Natural killer cell (primary cell): ENCODE measurements at regions not wholly inside any gene's neighbourhood (a gene's known extent, or its start where the extent isn't known, plus 50 kb on each side); places are given as distances from the start of the nearest gene placed in this dataset.

Source experiments
- ATAC-seq, 3 donors: fragments of 150-1000 bp in 2 of 3; fragments of 200-7000 bp in 1 of 3; cut with Tn5 transposase; 1 replicate in 1 of 3; 2 replicates in 2 of 3; pipeline ENCODE4 v1.10.0; 2021; ENCODE audit warnings: mild to moderate bottlenecking in 2 of 3, moderate library complexity in 2 of 3
- DNase-seq, 2 donors: peaks; one replicate each; pipeline versions ENCODE4 v3.0.0 to v3.0.0-alpha.2; 2013 to 2021; ENCODE audit warnings: mixed read lengths in 1 of 2
- H3K27ac ChIP-seq: one replicate; pipeline ENCODE4 v1.5.1; 2013; ENCODE audit warnings: mild to moderate bottlenecking, low read length
- H3K27me3 ChIP-seq: one replicate; pipeline ENCODE4 v1.6.1; 2013; ENCODE audit warnings: low read length; ENCODE audit not compliant: control insufficient read depth, insufficient read depth
- H3K36me3 ChIP-seq: one replicate; pipeline ENCODE4 v1.6.1; 2013; ENCODE audit warnings: low read length; ENCODE audit not compliant: control insufficient read depth, insufficient read depth
- H3K4me1 ChIP-seq: one replicate; pipeline ENCODE4 v1.6.1; 2013; ENCODE audit warnings: low read length; ENCODE audit not compliant: control insufficient read depth, insufficient read depth
- H3K4me3 ChIP-seq: one replicate; pipeline ENCODE4 v1.5.1; 2013; ENCODE audit warnings: low read length
- H3K9me3 ChIP-seq: one replicate; pipeline ENCODE4 v1.6.1; 2013; ENCODE audit warnings: low read length; ENCODE audit not compliant: control insufficient read depth, insufficient read depth
- H3K27ac Mint-ChIP-seq, 2 donors: one replicate each; pipeline ENCODE4 v1.8.0; 2022; ENCODE audit warnings: mild to moderate bottlenecking in 2 of 2, mixed read lengths in 2 of 2, moderate library complexity in 1 of 2
- H3K27me3 Mint-ChIP-seq, 2 donors: one replicate each; pipeline ENCODE4 v1.8.0; 2022; ENCODE audit warnings: low read depth in 2 of 2, mixed read lengths in 2 of 2
- H3K36me3 Mint-ChIP-seq: one replicate; pipeline ENCODE4 v1.8.0; 2022; ENCODE audit warnings: mixed read lengths
- H3K4me1 Mint-ChIP-seq, 2 donors: one replicate each; pipeline ENCODE4 v1.8.0; 2022; ENCODE audit warnings: mixed read lengths in 2 of 2
- H3K4me3 Mint-ChIP-seq: one replicate; pipeline ENCODE4 v1.8.0; 2022; ENCODE audit warnings: mild to moderate bottlenecking, moderate library complexity, mixed read lengths
- H3K9me3 Mint-ChIP-seq, 2 donors: one replicate each; pipeline ENCODE4 v1.8.0; 2022; ENCODE audit warnings: mixed read lengths in 2 of 2
- WGBS: methylation state at CpG from one replicate; pipeline ENCODE4 v1.1.7; 2013; ENCODE audit warnings: missing lambda C conversion rate; ENCODE audit not compliant: insufficient coverage; 5-methylcytosine and 5-hydroxymethylcytosine counted together
- intact Hi-C: fragments of 100-400 bp; cut with micrococcal nuclease; formaldehyde crosslinking; loops from one replicate; pipeline ENCODE4 v1.14.2; 2022
- TF ChIP-seq, protein P1 (sequence below): fragments of 200-600 bp; IDR thresholded peaks from one replicate; pipeline ENCODE4 v1.8.0; 2022; ENCODE audit warnings: antibody characterized with exemption

DNA sequence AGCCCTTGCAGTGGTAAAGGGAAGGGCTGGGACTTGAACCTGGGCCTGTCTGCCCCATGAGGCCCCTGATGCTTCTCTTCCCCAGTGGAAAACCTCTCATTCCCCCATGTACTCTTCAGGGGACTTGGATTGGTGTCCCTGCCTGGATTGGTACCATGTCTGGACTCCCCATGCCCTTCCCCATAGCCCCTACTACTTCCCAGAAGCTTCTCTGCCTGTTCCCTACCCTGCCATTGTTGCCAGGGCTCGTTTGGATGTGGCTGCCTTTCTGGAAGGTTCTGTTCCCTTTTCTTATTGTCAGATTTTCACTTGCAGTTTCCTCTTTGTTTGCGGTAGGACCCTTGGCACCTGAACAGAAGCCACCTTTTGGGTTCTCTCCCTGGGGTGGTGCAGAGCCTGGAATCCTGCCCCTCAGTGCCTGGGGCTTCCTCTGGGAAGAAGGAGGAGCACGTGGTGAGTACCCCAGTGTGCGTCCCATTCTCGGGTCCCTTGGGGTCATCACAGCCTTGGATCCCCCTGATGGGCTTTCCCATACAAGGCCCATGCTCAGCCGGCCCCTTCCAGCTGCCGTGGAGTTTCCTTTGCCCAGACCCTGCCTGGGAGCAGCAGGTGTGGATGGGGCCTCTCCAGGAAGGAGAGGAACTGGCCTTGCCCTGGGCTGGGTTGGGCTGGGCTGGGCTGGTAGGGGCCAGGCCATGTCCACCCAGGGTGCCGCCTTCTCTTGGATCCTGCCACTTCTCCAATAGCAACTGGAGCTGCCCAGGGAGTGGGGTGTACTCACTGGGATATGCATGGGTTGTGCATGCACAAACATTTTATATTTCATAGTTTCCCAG, 281.1 kb downstream of the PTPRU start:
- no peak overlapping the region for H3K27ac Mint-ChIP-seq
- no peaks in the 10 kb centered on the region for H3K9me3 ChIP-seq
- H3K27ac ChIP-seq: no peak overlapping the region
- no peak overlapping the region for H3K4me3 Mint-ChIP-seq
- no peaks in the 10 kb centered on the region for H3K4me1 Mint-ChIP-seq
- ATAC-seq: no peak
- H3K36me3 Mint-ChIP-seq: no peaks in the 10 kb centered on the region
- peaks cover 0 to 12% of the 10 kb centered on the region in 2 donors for H3K27me3 Mint-ChIP-seq
- no peaks in the 10 kb centered on the region for H3K4me1 ChIP-seq
- TF ChIP-seq, protein P1, sequence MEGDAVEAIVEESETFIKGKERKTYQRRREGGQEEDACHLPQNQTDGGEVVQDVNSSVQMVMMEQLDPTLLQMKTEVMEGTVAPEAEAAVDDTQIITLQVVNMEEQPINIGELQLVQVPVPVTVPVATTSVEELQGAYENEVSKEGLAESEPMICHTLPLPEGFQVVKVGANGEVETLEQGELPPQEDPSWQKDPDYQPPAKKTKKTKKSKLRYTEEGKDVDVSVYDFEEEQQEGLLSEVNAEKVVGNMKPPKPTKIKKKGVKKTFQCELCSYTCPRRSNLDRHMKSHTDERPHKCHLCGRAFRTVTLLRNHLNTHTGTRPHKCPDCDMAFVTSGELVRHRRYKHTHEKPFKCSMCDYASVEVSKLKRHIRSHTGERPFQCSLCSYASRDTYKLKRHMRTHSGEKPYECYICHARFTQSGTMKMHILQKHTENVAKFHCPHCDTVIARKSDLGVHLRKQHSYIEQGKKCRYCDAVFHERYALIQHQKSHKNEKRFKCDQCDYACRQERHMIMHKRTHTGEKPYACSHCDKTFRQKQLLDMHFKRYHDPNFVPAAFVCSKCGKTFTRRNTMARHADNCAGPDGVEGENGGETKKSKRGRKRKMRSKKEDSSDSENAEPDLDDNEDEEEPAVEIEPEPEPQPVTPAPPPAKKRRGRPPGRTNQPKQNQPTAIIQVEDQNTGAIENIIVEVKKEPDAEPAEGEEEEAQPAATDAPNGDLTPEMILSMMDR: no peak
- 80% methylated on average over 8 of the region's 8 CpGs for WGBS
- intact Hi-C loops: no loop called here
- no peaks in the 10 kb centered on the region for H3K36me3 ChIP-seq
- no peaks in the 10 kb centered on the region for H3K9me3 Mint-ChIP-seq
- H3K4me3 ChIP-seq: no peak overlapping the region
- DNase-seq: no peak
- H3K27me3 ChIP-seq: no peaks in the 10 kb centered on the region

- WGBS: 77% methylated on average over 5 of the region's 5 CpGs
- no peaks in the 10 kb centered on the region for H3K9me3 Mint-ChIP-seq
- H3K4me3 Mint-ChIP-seq: no peak overlapping the region
- ATAC-seq (no peak), DNase-seq (no peak)
- Histone ChIP-seq H3K36me3 (no peaks in the 10 kb centered on the region), H3K4me1 (no peaks in the 10 kb centered on the region), H3K4me3 (no peak overlapping the region), H3K9me3 (no peaks in the 10 kb centered on the region), H3K27ac (no peak overlapping the region), H3K27me3 (no peaks in the 10 kb centered on the region)
- intact Hi-C loops: no loop called here
- TF ChIP-seq, protein P1: no peak
- no peaks in the 10 kb centered on the region for H3K4me1 Mint-ChIP-seq
- H3K27ac Mint-ChIP-seq: no peak overlapping the region
- peaks cover 3 to 23% of the 10 kb centered on the region in 2 donors for H3K27me3 Mint-ChIP-seq
- no peaks in the 10 kb centered on the region for H3K36me3 Mint-ChIP-seq
Observed at GRCh38 chr1:29516063-29516820, 279.9 kb downstream of the PTPRU start.

- no peak overlapping the region for H3K4me3 Mint-ChIP-seq
- intact Hi-C loops: no loop called here
- H3K9me3 Mint-ChIP-seq: no peaks in the 10 kb centered on the region
- TF ChIP-seq, protein P1: no peak
- H3K36me3 Mint-ChIP-seq: no peaks in the 10 kb centered on the region
- Histone ChIP-seq H3K4me1 (no peaks in the 10 kb centered on the region), H3K9me3 (no peaks in the 10 kb centered on the region), H3K27ac (no peak overlapping the region), H3K27me3 (no peaks in the 10 kb centered on the region), H3K36me3 (no peaks in the 10 kb centered on the region), H3K4me3 (no peak overlapping the region)
- peaks cover 10 to 32% of the 10 kb centered on the region in 2 donors for H3K27me3 Mint-ChIP-seq
- 71% methylated on average over 6 of the region's 7 CpGs for WGBS
- ATAC-seq (no peak), DNase-seq (no peak)
- H3K27ac Mint-ChIP-seq: no peak overlapping the region
- no peaks in the 10 kb centered on the region for H3K4me1 Mint-ChIP-seq
Observed at GRCh38 chr1:29515170-29515955, 279.0 kb downstream of the PTPRU start.
